K562 (cell line): ENCODE measurements at regions not wholly inside any gene's neighbourhood (a gene's known extent, or its start where the extent isn't known, plus 50 kb on each side); places are given as distances from the start of the nearest gene placed in this dataset.

Source experiments
- ATAC-seq: fragments of 200-7000 bp; cut with Tn5 transposase; 3 replicates; pipeline ENCODE4 v1.9.1; 2020; ENCODE audit warnings: moderate library complexity
- BruUV-seq: library from RNA; stranded (reverse); fragments of 400-500 nt; replicated peaks from 2 replicates; lab custom pipeline; 2021; lab: Mats Ljungman, UMichigan
- CTCF ChIA-PET: fragments of 300-600 bp; formaldehyde crosslinking; extraction: SDS; loops from one replicate; lab custom pipeline; 2021; ENCODE audit warnings: low intra/inter-chr PET ratio; lab: Yijun Ruan, JAX
- POLR2A ChIA-PET: fragments of 300-600, 350-650 bp; sonication (Branson Sonifier 250); formaldehyde crosslinking; extraction: SDS; loops from one replicate; lab custom pipeline; 2021; ENCODE audit warnings: antibody characterized with exemption, inconsistent platforms; lab: Yijun Ruan, JAX
- DNase-seq, 4 experiments: peaks; one replicate each; pipeline versions ENCODE4 v3.0.0 to v3.0.0-alpha.2; 2011 to 2018; ENCODE audit warnings: low spot score in 3 of 4, mixed read lengths in 3 of 4; ENCODE audit errors: extremely low read depth in 1 of 4
- FAIRE-seq: peaks from 2 replicates; lab custom pipeline; 2011; peaks lifted over from hg19 to GRCh38; lab: Jason Lieb, UNC
- H2AFZ ChIP-seq: 2 replicates; pipeline ENCODE4 v1.6.0; 2011; ENCODE audit warnings: low read depth, low read length, control low read depth, inconsistent platforms
- H3K27ac ChIP-seq: fragments of 200-600 bp; 3 replicates; pipeline ENCODE4 v1.8.0; 2011; ENCODE audit warnings: low read depth, mild to moderate bottlenecking, control low read depth, inconsistent platforms, low read length, moderate library complexity, mixed read lengths; ENCODE audit errors: extremely low read depth
- H3K27me3 ChIP-seq, 2 experiments: fragments of 300-600 bp in 1 of 2; 2 replicates in 1 of 2; 3 replicates in 1 of 2; pipeline versions ENCODE4 v1.6.0 to v1.8.0; 2011; ENCODE audit warnings: inconsistent platforms in 2 of 2, low read length in 2 of 2, mild to moderate bottlenecking in 1 of 2, mixed read lengths in 1 of 2, moderate library complexity in 1 of 2; ENCODE audit not compliant: control insufficient read depth in 2 of 2, insufficient read depth in 2 of 2
- H3K36me3 ChIP-seq: fragments of 300-600 bp; 3 replicates; pipeline ENCODE4 v1.8.0; 2011; ENCODE audit warnings: mild to moderate bottlenecking, low read length, inconsistent platforms; ENCODE audit not compliant: control insufficient read depth, insufficient read depth
- H3K4me1 ChIP-seq, 2 experiments: fragments of 200-600 bp in 1 of 2; replicated peaks in 1 of 2; 2 replicates in 1 of 2; 3 replicates in 1 of 2; pipeline versions ENCODE4 v1.5.1 to v1.8.0; 2011; ENCODE audit warnings: inconsistent platforms in 2 of 2, low read length in 2 of 2, mild to moderate bottlenecking in 1 of 2, mixed read lengths in 1 of 2, moderate library complexity in 1 of 2; ENCODE audit not compliant: control insufficient read depth in 2 of 2, insufficient read depth in 2 of 2
- H3K4me2 ChIP-seq: 2 replicates; pipeline ENCODE4 v1.6.1; 2011; ENCODE audit warnings: low read length, control low read depth, inconsistent platforms, mixed read lengths; ENCODE audit not compliant: insufficient read depth
- H3K4me3 ChIP-seq: fragments of 200-600 bp; sonication (generic), shearing (Covaris generic); 2 replicates; pipeline ENCODE4 v1.5.1; 2016; ENCODE audit warnings: control low read depth, inconsistent platforms
- H3K79me2 ChIP-seq: fragments of 200-600 bp; 3 replicates; pipeline ENCODE4 v1.8.0; 2011; ENCODE audit warnings: low read length, inconsistent platforms; ENCODE audit not compliant: control insufficient read depth, insufficient read depth
- H3K9ac ChIP-seq, 2 experiments: 2 replicates each; pipeline versions ENCODE4 v1.6.0 to v1.6.1; 2011; ENCODE audit warnings: low read depth in 2 of 2, low read length in 2 of 2, control low read depth in 1 of 2, inconsistent platforms in 1 of 2, mild to moderate bottlenecking in 1 of 2, mixed read lengths in 1 of 2; ENCODE audit not compliant: insufficient read depth in 1 of 2
- H3K9me1 ChIP-seq: one replicate; pipeline ENCODE4 v1.6.0; 2011; ENCODE audit warnings: inconsistent platforms, mild to moderate bottlenecking, low read length, moderate library complexity; ENCODE audit not compliant: control insufficient read depth, insufficient read depth
- H3K9me3 ChIP-seq: replicated peaks from 2 replicates; pipeline ENCODE4 v1.5.1; 2011; ENCODE audit warnings: low read depth, low read length, inconsistent platforms; ENCODE audit not compliant: control insufficient read depth, insufficient read depth
- H4K20me1 ChIP-seq: replicated peaks from 2 replicates; pipeline ENCODE4 v1.6.1; 2011; ENCODE audit warnings: low read length, inconsistent platforms, mixed read lengths; ENCODE audit not compliant: control insufficient read depth, insufficient read depth
- CBX8 ChIP-seq: fragments of 200-600 bp; sonication (generic); IDR thresholded peaks from 2 replicates; pipeline ENCODE4 v1.6.1; 2012; ENCODE audit warnings: borderline replicate concordance, mixed run types, low read depth, mild to moderate bottlenecking, moderate library complexity, mixed read lengths, low read length, control low read depth, inconsistent platforms; ENCODE audit not compliant: poor library complexity, severe bottlenecking; ENCODE audit errors: extremely low read depth
- ELK3 ChIP-seq: fragments of 450-650 bp; formaldehyde crosslinking; IDR thresholded peaks from 2 replicates; pipeline ENCODE4 v1.4.0; 2020; ENCODE audit warnings: mild to moderate bottlenecking
- FOXJ2 ChIP-seq: fragments of 200-800 bp; sonication (Bioruptor generic); IDR thresholded peaks from 2 replicates; pipeline ENCODE4 v1.6.1; 2016; ENCODE audit warnings: missing genetic modification characterization, missing compliant biosample characterization
- HDAC6 ChIP-seq: IDR thresholded peaks from 2 replicates; pipeline ENCODE4 v1.6.1; 2012; ENCODE audit warnings: low read depth, mild to moderate bottlenecking, control low read depth, inconsistent platforms, low read length, moderate library complexity
- KDM5B ChIP-seq: fragments of 200-600 bp; sonication (generic); IDR thresholded peaks from 2 replicates; pipeline ENCODE4 v1.6.1; 2012; ENCODE audit warnings: low read depth, mild to moderate bottlenecking, moderate library complexity, low read length, control low read depth, inconsistent platforms; ENCODE audit not compliant: insufficient replicate concordance
- SMARCA5 ChIP-seq: fragments of 450-650 bp; IDR thresholded peaks from 2 replicates; pipeline ENCODE4 v1.6.1; 2016
- ZKSCAN1 ChIP-seq: fragments of 150-350 bp; IDR thresholded peaks from 2 replicates; pipeline ENCODE4 v1.6.1; 2016; ENCODE audit warnings: low read depth, low read length
- ZNF311 ChIP-seq: fragments of 250-450 bp; sonication (Bioruptor Pico); IDR thresholded peaks from 2 replicates; pipeline ENCODE4 v1.4.0; 2020; ENCODE audit warnings: mild to moderate bottlenecking, moderate library complexity
- WGBS: fragments of 100-300 bp; shearing (Covaris generic); methylation state at CpG from one replicate; pipeline ENCODE4 v1.1.6; 2016; ENCODE audit warnings: low coverage, mixed read lengths; ENCODE audit not compliant: insufficient coverage; ENCODE audit errors: missing lambda C conversion rate; 5-methylcytosine and 5-hydroxymethylcytosine counted together
- in situ Hi-C: fragments of 300-500 bp; cut with MboI; formaldehyde crosslinking; loops from 4 replicates; pipeline ENCODE4 v1.15.0; 2018; ENCODE audit warnings: inconsistent platforms, mixed read lengths
- intact Hi-C: fragments of 100-400 bp; cut with micrococcal nuclease; formaldehyde crosslinking; loops from 2 replicates; pipeline ENCODE4 v1.14.2; 2022

- Histone ChIP-seq H2AFZ (no peak overlapping the region), H3K9ac (no peak overlapping the region), H3K27me3 (no peaks in the 10 kb centered on the region), H3K9me3 (peaks cover 1% of the 10 kb centered on the region; the same call in 1 of the 2 replicates), H3K9me1 (no peaks in the 10 kb centered on the region), H3K27ac (no peak overlapping the region), H3K4me3 (no peak overlapping the region), H3K4me2 (no peak overlapping the region), H3K79me2 (no peaks in the 10 kb centered on the region), H3K4me1 (no peaks in the 10 kb centered on the region), H3K36me3 (no peaks in the 10 kb centered on the region), H4K20me1 (no peaks in the 10 kb centered on the region)
- DNase-seq (no peak), FAIRE-seq (no peak), ATAC-seq (no peak)
- BruUV-seq: no TSS peak
- TF ChIP-seq FOXJ2 (tag) (no peak), HDAC6 (no peak), SMARCA5 (no peak), ZKSCAN1 (no peak), CBX8 (no peak), KDM5B (no peak), ELK3 (CRISPR knock-in tag) (no peak), ZNF311 (no peak)
- in situ Hi-C loops: loop anchor here (10.0 kb wide), 1 partner anchor 55 kb away; no protein-coding TSS in a partner anchor
- 0% methylated on average over 12 of the region's 14 CpGs for WGBS
- CTCF ChIA-PET: no interaction called here
- intact Hi-C loops: no loop called here
- POLR2A ChIA-PET: no interaction called here
Measured at GRCh38 chr18:34159691-34160185, 65.0 kb downstream of the NOL4 start.
